HCT116 (cell line): ENCODE measurements at regions not wholly inside any gene's neighbourhood (a gene's known extent, or its start where the extent isn't known, plus 50 kb on each side); places are given as distances from the start of the nearest gene placed in this dataset.

Experiments
- CTCF ChIP-seq, 3 experiments: fragments of 200-600 bp in 1 of 3; sonication (generic) in 1 of 3; IDR thresholded peaks in 2 of 3; conservative IDR thresholded peaks in 1 of 3; 2 replicates each; pipeline ENCODE4 v1.5.1; 2012 to 2017; ENCODE audit warnings: low read depth in 2 of 3, low read length in 2 of 3, antibody characterized with exemption in 1 of 3, borderline replicate concordance in 1 of 3, control low read depth in 1 of 3, mild to moderate bottlenecking in 1 of 3, mixed read lengths in 1 of 3, mixed run types in 1 of 3, moderate library complexity in 1 of 3; ENCODE audit not compliant: insufficient read depth in 1 of 3
- ELF1 ChIP-seq: IDR thresholded peaks from 2 replicates; pipeline ENCODE4 v1.6.1; 2012; ENCODE audit warnings: low read depth, borderline replicate concordance
- EZH2 ChIP-seq: fragments of 200-600 bp; sonication (generic); IDR thresholded peaks from 2 replicates; pipeline ENCODE4 v1.6.1; 2017; ENCODE audit warnings: antibody characterized with exemption, mixed run types
- EZH2phosphoT487 ChIP-seq: fragments of 200-600 bp; IDR thresholded peaks from 2 replicates; pipeline ENCODE4 v1.6.1; 2018; ENCODE audit warnings: antibody characterized with exemption, borderline replicate concordance
- FOSL1 ChIP-seq: IDR thresholded peaks from 2 replicates; pipeline ENCODE4 v1.6.1; 2012; ENCODE audit warnings: low read depth
- MAX ChIP-seq: IDR thresholded peaks from 2 replicates; pipeline ENCODE4 v1.6.1; 2012
- POLR2A ChIP-seq: IDR thresholded peaks from 2 replicates; pipeline ENCODE4 v1.7.0; 2011; ENCODE audit warnings: borderline replicate concordance; ENCODE audit not compliant: insufficient read depth, insufficient read length; ENCODE audit errors: extremely low read depth
- RAD21 ChIP-seq: IDR thresholded peaks from 2 replicates; pipeline ENCODE4 v1.6.1; 2012; ENCODE audit warnings: low read depth, mild to moderate bottlenecking
- TF ChIP-seq, protein P1 (sequence below): IDR thresholded peaks from 2 replicates; pipeline ENCODE4 v1.6.1; 2012

DNA sequence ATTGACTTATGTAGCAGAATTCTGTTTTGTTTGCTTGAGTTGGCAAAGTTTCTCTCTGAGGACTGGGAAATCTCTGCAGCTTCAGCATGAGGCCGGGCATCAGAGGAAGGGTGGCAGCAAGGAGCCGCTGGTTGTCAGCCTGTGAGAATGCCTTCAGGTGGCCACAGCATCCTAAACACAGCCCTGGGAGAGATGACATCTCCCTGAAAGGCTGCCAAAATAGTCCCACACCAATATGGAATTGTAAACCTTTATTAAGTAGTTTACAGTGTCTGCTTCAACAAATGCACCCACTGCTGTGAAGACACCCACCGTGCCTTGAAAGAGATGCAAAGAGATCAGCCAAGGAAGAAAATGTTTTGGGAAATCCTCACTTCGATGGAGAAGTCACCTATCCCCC is 609.7 kb upstream of the ARRDC4 start:
- TF ChIP-seq MAX: no peak
- TF ChIP-seq CTCF (IDR thresholded peaks at IDR 0.05 in 2 of 3, conservative IDR thresholded peaks at IDR 0.05 in 1 of 3; ENCODE audit: borderline replicate concordance in 1 of 3, insufficient read depth in 1 of 3, low read depth in 2 of 3, low read length in 2 of 3): no peak
- no peak for TF ChIP-seq POLR2A
- no peak for TF ChIP-seq ELF1
- TF ChIP-seq FOSL1: no peak
- TF ChIP-seq EZH2: no peak
- no peak for TF ChIP-seq EZH2phosphoT487
- no peak for TF ChIP-seq RAD21
- TF ChIP-seq, protein P1, sequence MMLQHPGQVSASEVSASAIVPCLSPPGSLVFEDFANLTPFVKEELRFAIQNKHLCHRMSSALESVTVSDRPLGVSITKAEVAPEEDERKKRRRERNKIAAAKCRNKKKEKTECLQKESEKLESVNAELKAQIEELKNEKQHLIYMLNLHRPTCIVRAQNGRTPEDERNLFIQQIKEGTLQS: no peak
